Dendritic cell treated with granulocyte-macrophage colony-stimulating factor and Interleukin-4, amounts not matched to agents 40 ng/mL and 50 ng/mL, for 4 days (primary cell): ENCODE measurements at regions not wholly inside any gene's neighbourhood (a gene's known extent, or its start where the extent isn't known, plus 50 kb on each side); places are given as distances from the start of the nearest gene placed in this dataset.

Experiments used
- H3K27ac Mint-ChIP-seq: one replicate; pipeline ENCODE4 v1.8.0; 2022; ENCODE audit warnings: mild to moderate bottlenecking, mixed read lengths
- H3K27me3 Mint-ChIP-seq: one replicate; pipeline ENCODE4 v1.8.0; 2022; ENCODE audit warnings: mild to moderate bottlenecking, mixed read lengths
- H3K36me3 Mint-ChIP-seq: one replicate; pipeline ENCODE4 v1.8.0; 2022; ENCODE audit warnings: low read depth, mixed read lengths
- H3K4me1 Mint-ChIP-seq: one replicate; pipeline ENCODE4 v1.8.0; 2022; ENCODE audit warnings: low read depth, mixed read lengths
- H3K4me3 Mint-ChIP-seq: one replicate; pipeline ENCODE4 v1.8.0; 2022; ENCODE audit warnings: mild to moderate bottlenecking, moderate library complexity, mixed read lengths
- H3K9me3 Mint-ChIP-seq: one replicate; pipeline ENCODE4 v1.8.0; 2022; ENCODE audit warnings: mixed read lengths
- intact Hi-C: fragments of 100-400 bp; cut with micrococcal nuclease; formaldehyde crosslinking; loops from one replicate; pipeline ENCODE4 v1.15.0; 2022

DNA sequence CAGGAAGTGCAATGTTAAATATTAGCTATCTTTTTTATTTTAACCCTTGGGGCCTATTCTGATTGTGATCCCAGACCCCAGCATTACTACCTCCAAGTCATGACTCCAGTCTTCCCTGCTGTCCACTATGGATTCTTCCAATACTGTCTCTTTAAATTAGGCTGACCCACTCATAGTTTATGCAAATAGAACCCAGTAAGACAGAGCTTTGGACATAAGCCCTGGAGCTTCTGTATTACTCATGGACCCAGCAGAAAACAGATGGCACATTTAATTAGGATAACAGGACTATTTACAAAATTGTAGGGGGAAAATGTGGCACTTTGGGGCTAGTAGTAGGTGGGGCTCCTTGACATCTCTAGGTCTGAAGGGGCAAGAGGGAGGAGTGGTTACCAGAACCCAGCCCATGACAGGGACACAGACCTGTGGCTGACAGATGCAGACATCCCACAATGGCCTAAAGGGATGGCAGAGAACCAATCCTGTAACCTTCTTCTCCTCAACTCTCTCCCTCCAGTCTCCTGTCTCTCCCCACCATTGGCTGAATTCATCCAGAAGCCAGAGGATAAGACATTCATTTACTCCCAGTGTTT lies 233.5 kb downstream of the OMA1 start:
- H3K9me3 Mint-ChIP-seq, result no peaks in the 10 kb centered on the region
- intact Hi-C loops, result no loop called here
- H3K4me1 Mint-ChIP-seq, result no peaks in the 10 kb centered on the region
- no peaks in the 10 kb centered on the region for H3K27me3 Mint-ChIP-seq
- H3K4me3 Mint-ChIP-seq, result no peak overlapping the region
- no peaks in the 10 kb centered on the region for H3K36me3 Mint-ChIP-seq
- H3K27ac Mint-ChIP-seq, result no peak overlapping the region

DNA sequence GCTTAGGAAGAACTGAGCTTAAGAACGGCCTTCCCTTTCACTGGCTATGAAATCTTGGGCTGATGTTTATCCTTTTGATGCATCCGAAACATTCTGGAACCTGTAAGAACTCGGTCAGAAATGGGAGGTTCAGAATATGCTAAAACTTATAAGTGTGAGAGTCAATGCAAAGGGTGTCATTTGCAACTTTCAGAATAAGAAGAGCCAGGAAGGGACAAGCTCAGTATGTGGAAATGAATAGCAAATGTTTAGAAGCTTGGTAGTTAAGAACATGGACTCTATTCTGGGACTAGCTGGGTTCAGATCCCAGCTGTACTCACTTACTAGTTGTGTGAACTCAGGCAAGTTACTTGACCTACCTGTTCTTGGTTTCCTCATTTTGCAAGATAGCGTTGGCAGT lies 234.1 kb downstream of the OMA1 start:
- no peaks in the 10 kb centered on the region for H3K36me3 Mint-ChIP-seq
- no peak overlapping the region for H3K4me3 Mint-ChIP-seq
- no peaks in the 10 kb centered on the region for H3K4me1 Mint-ChIP-seq
- intact Hi-C loops, result no loop called here
- no peaks in the 10 kb centered on the region for H3K27me3 Mint-ChIP-seq
- H3K27ac Mint-ChIP-seq, result no peak overlapping the region
- H3K9me3 Mint-ChIP-seq, result no peaks in the 10 kb centered on the region

- Mint-ChIP-seq H3K9me3 (no peaks in the 10 kb centered on the region), H3K27me3 (no peaks in the 10 kb centered on the region), H3K36me3 (no peaks in the 10 kb centered on the region), H3K4me1 (no peaks in the 10 kb centered on the region), H3K4me3 (no peak overlapping the region), H3K27ac (no peak overlapping the region)
- intact Hi-C loops, result no loop called here
These were observed 235.6 kb downstream of the OMA1 start for GRCh38 chr1:58310881-58311280.

DNA sequence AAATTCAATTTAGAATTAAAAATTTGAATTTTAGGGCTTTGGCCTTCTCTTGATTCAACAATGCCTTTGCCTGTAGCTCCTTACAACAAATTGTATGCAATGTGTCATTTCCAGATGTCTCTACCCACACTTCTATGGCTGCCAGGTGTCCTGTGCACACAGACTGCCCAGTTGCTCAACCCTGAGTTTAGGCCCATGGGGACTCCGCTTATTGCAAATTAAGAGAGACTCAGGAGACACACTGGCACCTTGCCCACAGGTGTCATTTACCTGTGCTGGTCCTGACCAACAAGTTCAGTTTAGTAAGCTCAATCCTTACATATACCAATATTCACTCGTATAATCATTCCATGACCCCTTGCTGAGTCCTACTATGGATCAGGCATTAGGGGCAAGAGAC lies 236.1 kb downstream of the OMA1 start:
- Mint-ChIP-seq H3K36me3 (no peaks in the 10 kb centered on the region), H3K4me1 (no peaks in the 10 kb centered on the region), H3K27ac (no peak overlapping the region), H3K27me3 (no peaks in the 10 kb centered on the region), H3K4me3 (no peak overlapping the region), H3K9me3 (no peaks in the 10 kb centered on the region)
- intact Hi-C loops, result no loop called here

GRCh38 chr1:58308206-58308605 lies 238.3 kb downstream of the OMA1 start:
- intact Hi-C loops, result no loop called here
- no peaks in the 10 kb centered on the region for H3K27me3 Mint-ChIP-seq
- no peaks in the 10 kb centered on the region for H3K4me1 Mint-ChIP-seq
- H3K4me3 Mint-ChIP-seq, result no peak overlapping the region
- no peak overlapping the region for H3K27ac Mint-ChIP-seq
- H3K36me3 Mint-ChIP-seq, result no peaks in the 10 kb centered on the region
- H3K9me3 Mint-ChIP-seq, result no peaks in the 10 kb centered on the region

GRCh38 chr1:58307431-58307830 lies 239.1 kb downstream of the OMA1 start:
- intact Hi-C loops, result no loop called here
- no peaks in the 10 kb centered on the region for H3K27me3 Mint-ChIP-seq
- no peaks in the 10 kb centered on the region for H3K9me3 Mint-ChIP-seq
- no peaks in the 10 kb centered on the region for H3K36me3 Mint-ChIP-seq
- H3K4me1 Mint-ChIP-seq, result no peaks in the 10 kb centered on the region
- H3K27ac Mint-ChIP-seq, result no peak overlapping the region
- H3K4me3 Mint-ChIP-seq, result no peak overlapping the region

DNA sequence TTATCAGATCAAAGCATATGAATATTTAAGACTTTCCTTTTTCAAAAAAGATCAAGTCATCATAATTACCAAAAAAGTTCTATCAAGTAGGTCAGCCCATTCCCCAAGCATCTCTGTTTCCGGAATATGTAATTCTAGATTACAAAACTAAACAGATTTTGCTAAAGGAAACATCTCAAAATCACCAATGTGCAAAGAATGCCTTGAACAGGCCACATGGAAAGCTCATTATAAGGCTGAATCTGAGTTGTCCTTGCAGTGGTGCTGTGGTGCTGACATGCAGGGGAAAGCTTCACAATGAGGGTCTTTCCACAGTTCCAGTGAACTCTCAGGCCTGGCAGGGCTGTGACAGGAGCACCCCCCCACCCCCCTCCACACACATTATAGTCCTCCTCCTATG lies 240.9 kb downstream of the OMA1 start:
- Mint-ChIP-seq H3K36me3 (no peaks in the 10 kb centered on the region), H3K27me3 (no peaks in the 10 kb centered on the region), H3K4me3 (no peak overlapping the region), H3K9me3 (no peaks in the 10 kb centered on the region), H3K4me1 (no peaks in the 10 kb centered on the region), H3K27ac (no peak overlapping the region)
- intact Hi-C loops, result no loop called here

DNA sequence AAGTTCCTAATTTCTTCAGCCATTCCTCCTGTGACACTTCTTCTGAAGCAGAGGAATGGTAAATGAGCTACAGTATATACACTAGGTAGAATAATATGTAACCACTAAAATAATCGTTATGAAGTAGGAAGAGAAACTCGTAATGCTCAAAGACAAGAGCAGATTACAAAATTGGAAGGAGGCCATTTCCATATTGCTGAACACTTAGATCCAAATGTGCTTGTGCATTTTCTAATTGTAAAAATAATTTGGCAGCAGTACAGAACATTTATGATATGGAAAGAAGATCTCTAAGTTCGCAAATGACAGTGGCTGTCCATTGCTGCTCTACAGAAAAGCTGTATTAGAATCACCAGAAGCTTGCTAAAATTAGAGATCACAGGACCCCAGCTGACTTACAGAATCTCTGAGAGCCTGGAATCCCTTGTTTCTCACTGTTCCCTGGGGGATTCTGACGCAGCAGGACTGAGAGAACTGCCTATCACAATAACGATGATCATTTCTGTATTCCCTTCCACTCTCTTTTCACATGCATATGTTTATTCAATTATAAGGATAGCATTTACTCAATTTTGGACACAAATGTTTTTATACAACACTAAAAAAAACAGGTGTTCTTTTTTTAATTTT lies 242.1 kb downstream of the OMA1 start:
- Mint-ChIP-seq H3K27me3 (no peaks in the 10 kb centered on the region), H3K27ac (no peak overlapping the region), H3K36me3 (no peaks in the 10 kb centered on the region), H3K4me1 (no peaks in the 10 kb centered on the region), H3K9me3 (no peaks in the 10 kb centered on the region), H3K4me3 (no peak overlapping the region)
- intact Hi-C loops, result no loop called here

GRCh38 chr1:58303841-58304240 lies 242.7 kb downstream of the OMA1 start:
- Mint-ChIP-seq H3K27me3 (no peaks in the 10 kb centered on the region), H3K4me3 (no peak overlapping the region)

GRCh38 chr1:58293388-58293787 lies 253.1 kb downstream of the OMA1 start:
- Mint-ChIP-seq H3K4me1 (no peaks in the 10 kb centered on the region), H3K9me3 (no peaks in the 10 kb centered on the region), H3K36me3 (no peaks in the 10 kb centered on the region), H3K27me3 (no peaks in the 10 kb centered on the region), H3K27ac (no peak overlapping the region), H3K4me3 (no peak overlapping the region)
- intact Hi-C loops, result no loop called here

More at GRCh38 chr1:58303841-58304240, 242.7 kb downstream of the OMA1 start:
- Mint-ChIP-seq H3K27ac (no peak overlapping the region), H3K9me3 (no peaks in the 10 kb centered on the region), H3K36me3 (no peaks in the 10 kb centered on the region), H3K4me1 (no peaks in the 10 kb centered on the region)
- intact Hi-C loops, result no loop called here

GRCh38 chr1:58290685-58291372 lies 255.7 kb downstream of the OMA1 start:
- intact Hi-C loops, result no loop called here
- no peaks in the 10 kb centered on the region for H3K9me3 Mint-ChIP-seq
- H3K4me3 Mint-ChIP-seq, result no peak overlapping the region
- no peaks in the 10 kb centered on the region for H3K4me1 Mint-ChIP-seq
- no peaks in the 10 kb centered on the region for H3K36me3 Mint-ChIP-seq
- no peaks in the 10 kb centered on the region for H3K27me3 Mint-ChIP-seq
- no peak overlapping the region for H3K27ac Mint-ChIP-seq

DNA sequence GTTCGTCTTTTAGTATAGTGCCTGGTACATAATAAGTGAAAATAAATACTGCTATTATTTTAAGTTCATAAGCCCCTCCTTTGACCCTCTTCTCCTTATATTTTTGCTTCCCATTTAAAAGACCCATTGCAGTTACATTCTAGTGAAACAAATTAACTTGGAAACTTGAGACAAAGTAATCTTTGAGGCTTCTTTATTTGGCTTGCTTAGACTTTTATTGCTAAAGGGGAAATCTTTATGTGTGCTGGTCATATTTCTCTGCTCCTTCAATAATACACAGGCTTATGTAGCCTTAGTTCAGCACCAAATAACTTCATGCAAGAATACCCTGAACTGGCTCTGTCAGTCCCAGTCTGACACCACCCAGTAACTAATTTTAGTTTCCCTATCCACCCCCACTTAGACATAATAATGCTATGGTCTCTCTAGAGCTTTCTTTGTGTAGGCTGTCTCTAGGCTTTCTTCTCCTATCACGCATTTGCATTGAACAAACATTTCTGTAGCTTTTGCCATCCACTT lies 257.8 kb downstream of the OMA1 start:
- Mint-ChIP-seq H3K4me3 (no peak overlapping the region), H3K27me3 (no peaks in the 10 kb centered on the region), H3K36me3 (no peaks in the 10 kb centered on the region), H3K27ac (no peak overlapping the region), H3K9me3 (no peaks in the 10 kb centered on the region), H3K4me1 (no peaks in the 10 kb centered on the region)
- intact Hi-C loops, result no loop called here

DNA sequence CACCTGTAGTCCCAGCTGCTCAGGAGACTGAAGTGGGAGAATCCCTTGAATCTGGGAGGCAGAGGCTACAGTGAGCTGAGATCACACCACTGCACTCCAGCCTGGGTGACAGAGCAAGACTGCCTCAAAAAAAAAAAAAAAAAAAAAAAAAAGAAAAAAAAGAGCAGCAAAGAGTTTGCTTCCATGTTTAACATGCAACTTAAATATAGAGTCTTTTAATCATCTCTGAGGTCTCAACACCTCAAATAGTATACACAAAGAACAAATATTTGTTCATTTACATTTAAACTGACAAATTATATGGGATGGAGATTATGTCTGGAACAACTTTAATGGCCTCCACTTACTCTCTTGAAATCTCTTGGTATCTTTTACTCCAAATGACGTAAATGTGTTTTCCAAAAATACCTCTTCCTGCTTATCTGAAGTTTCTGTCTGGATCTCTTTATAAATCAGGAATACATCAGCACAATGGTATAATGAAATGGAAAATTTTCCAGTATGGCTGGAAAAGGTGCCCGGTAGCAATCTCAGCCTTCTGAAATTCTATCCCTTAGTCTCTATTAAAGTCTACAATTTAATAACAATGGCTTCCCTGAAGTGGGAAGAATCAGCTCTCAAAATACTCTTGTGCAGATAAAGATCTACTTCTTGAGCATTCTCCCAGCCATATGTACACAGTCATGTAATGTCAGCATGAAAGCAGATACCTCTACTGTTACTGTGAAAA lies 258.5 kb downstream of the OMA1 start:
- intact Hi-C loops, result no loop called here
- no peaks in the 10 kb centered on the region for H3K4me1 Mint-ChIP-seq

DNA sequence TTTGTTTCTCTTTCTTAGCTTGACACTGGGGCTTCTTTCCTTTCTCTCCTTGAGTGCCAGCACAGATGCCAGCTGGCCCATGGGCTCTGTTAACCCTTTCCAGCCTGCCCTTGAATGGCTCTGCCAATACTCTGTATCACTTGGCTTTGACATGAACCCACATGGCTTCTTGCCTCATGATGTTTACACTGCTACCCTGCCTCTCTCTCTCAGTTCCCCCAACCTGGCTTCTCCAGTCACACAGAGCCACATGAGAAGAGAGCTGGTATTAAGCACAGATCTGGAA lies 262.4 kb downstream of the OMA1 start:
- Mint-ChIP-seq H3K27me3 (no peaks in the 10 kb centered on the region), H3K4me3 (no peak overlapping the region), H3K9me3 (no peaks in the 10 kb centered on the region), H3K27ac (no peak overlapping the region), H3K36me3 (no peaks in the 10 kb centered on the region), H3K4me1 (no peaks in the 10 kb centered on the region)
- intact Hi-C loops, result no loop called here

More for the DNA sequence above, 258.5 kb downstream of the OMA1 start:
- H3K27ac Mint-ChIP-seq, result no peak overlapping the region
- no peak overlapping the region for H3K4me3 Mint-ChIP-seq
- H3K9me3 Mint-ChIP-seq, result no peaks in the 10 kb centered on the region
- no peaks in the 10 kb centered on the region for H3K36me3 Mint-ChIP-seq
- H3K27me3 Mint-ChIP-seq, result no peaks in the 10 kb centered on the region
